Inflammatory macrophage treated with lipopolysaccharide for 4 hours (primary cell): ENCODE measurements at regions not wholly inside any gene's neighbourhood (a gene's known extent, or its start where the extent isn't known, plus 50 kb on each side); places are given as distances from the start of the nearest gene placed in this dataset.
"Not testable (repeated sequence)": the region's sequence is repeated elsewhere in the genome, so short reads cannot be mapped to it uniquely, and the experiment has no call there.

ENCODE experiments used
- DNase-seq: peaks from one replicate; pipeline ENCODE4 v3.0.0-alpha.2; 2020

GRCh38 chr14:40340708-40341107 lies 908.5 kb upstream of the FBXO33 start:
- DNase-seq = no peak

DNA sequence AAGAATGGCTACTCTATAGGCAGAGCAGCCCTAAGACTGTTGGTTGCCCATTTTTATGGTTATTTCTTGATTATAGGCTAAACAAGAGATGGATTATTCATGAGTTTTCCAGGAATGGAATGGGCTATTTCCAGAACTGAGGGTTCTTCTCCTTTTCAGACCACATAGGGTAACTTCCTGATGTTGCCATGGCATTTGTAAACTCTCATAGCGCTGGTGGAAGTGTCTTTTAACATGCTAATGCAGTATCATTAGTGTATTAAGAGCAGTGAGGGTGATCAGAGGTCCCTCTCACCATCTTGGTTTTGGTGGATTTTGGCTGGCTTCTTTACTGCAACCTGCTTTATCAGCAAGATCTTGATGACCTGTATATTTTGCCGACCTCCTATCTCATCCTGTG lies 904.6 kb upstream of the FBXO33 start:
- no peak for DNase-seq

DNA sequence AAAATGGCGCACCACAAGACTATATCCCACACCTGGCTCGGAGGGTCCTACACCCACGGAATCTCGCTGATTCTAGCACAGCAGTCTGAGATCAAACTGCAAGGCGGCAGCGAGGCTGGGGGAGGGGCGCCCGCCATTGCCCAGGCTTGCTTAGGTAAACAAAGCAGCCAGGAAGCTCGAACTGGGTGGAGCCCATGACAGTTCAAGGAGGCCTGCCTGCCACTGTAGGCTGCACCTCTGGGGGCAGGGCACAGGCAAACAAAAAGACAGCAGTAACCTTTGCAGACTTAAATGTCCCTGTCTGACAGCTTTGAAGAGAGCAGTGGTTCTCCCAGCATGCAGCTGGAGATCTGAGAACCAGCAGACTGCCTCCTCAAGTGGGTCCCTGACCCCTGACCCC lies 894.3 kb upstream of the FBXO33 start:
- DNase-seq = not testable (repeated sequence)

DNA sequence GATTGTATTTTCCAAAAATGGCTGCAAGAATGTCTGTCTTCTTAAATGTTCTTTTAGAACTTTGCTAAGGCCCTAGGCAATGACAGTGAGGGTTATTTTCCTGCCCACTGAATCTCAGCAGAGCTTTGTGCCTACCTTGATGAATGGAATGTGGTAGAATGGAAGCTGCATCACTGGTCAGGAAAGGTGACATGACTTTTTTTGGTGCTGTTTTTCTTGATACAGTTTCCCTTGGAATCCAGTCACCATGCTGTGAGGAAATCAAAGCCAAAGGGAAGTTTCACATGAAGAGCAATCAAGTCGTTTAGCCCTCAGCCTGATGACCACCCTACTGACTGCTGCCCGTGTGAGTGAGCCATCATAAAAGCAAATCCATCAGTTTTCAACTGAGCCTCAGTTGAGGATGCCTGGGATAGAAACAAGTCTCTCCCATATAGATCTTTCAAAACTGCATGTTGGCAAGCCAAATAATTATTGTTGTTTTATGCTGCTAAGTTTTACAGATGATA lies 886.0 kb upstream of the FBXO33 start:
- no peak for DNase-seq

DNA sequence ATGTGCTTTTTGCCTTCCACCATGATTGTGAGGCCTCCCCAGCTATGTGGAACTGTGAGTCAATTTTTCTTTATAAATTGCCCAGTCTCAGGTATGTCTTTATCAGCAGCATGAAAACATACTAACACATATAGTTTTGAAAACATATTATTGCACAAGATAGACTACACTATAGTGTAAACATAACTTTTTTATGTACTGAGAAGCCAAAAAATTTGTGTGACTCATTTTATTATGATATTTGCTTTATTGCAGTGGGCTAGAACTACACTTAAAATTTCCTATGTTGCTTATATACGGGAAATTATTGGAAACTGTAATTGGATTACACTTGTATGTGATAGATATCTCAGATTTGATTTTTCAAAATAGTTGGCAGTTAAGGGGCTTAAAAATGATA lies 885.5 kb upstream of the FBXO33 start:
- DNase-seq = no peak

- DNase-seq = no peak
Measured at GRCh38 chr14:40312296-40312695, 880.1 kb upstream of the FBXO33 start.

DNA sequence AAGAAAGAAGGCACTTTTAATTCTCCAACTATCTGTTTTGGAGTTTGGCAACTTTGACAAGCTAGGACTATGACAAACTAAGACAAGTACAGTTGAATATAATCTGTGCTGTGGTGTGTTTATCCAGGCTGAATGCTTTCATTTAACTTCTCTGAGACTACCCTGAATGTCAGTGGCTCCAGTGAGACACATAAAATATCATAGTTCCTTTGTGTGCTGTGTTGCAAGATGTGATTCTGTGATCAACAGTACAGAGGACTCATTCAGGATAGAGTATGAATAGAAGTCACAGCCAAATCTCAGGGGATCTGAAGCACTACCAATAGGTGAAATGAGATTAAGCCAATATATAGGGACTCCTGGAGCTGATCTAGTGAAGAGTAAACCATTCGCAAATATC lies 876.9 kb upstream of the FBXO33 start:
- no peak for DNase-seq

DNA sequence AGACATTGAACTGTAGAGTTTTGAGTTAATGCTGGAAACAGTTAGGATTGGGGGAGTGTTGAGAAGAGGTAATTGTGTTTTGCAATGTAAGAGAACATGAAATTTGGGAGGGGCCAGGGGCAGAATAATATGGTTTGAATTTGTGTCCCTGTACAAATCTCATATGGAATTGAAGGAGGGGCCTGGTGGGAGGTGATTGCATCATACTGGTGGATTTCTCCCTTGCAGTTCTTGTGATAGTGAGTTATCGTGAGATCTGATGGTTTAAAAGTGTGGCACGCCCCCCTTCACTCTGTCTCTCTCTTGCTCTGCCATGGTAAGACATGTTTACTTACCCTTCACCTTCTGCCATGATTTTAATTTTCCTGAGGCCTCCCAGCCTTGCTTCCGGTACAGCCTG lies 876.0 kb upstream of the FBXO33 start:
- DNase-seq = no peak

- DNase-seq = no peak
Measured at GRCh38 chr14:40296821-40297220, 864.6 kb upstream of the FBXO33 start.

DNA sequence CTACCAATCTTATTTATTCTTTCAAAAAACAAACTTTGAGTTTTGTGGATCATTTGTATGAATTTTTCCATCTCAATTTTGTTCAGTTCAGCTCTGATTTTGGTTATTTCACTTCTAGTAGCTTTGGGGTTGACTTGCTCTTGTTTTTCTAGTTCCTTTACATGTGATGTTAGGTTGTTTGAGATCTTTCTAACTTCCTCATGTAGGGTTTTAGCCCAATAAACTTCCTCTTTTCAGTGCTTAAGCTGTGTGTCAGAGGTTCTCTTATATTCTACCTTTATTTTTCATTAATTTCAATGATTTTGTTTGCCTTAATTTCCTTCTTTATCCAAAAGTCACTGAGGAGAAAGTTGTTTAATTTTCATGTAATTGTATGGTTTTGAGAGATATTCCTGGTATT lies 860.4 kb upstream of the FBXO33 start:
- DNase-seq = no peak

DNA sequence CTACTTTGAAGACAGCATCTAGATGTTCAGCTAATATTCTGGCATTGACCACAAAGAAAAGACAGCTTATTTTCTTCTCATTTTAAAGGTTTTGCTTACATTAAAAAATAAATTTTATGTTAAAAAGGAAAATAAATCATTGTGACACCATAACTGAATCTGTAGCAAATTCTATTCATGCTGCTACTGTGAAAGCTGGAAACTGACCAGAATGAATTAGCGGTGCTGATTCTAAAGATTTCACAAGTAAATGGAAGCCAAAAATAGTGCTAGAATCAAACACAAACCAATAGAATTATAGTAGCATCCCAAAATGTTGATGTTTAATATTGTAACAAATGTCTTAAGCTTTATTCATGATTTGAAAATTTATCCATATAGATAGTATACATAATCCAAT lies 850.0 kb upstream of the FBXO33 start:
- DNase-seq = no peak

DNA sequence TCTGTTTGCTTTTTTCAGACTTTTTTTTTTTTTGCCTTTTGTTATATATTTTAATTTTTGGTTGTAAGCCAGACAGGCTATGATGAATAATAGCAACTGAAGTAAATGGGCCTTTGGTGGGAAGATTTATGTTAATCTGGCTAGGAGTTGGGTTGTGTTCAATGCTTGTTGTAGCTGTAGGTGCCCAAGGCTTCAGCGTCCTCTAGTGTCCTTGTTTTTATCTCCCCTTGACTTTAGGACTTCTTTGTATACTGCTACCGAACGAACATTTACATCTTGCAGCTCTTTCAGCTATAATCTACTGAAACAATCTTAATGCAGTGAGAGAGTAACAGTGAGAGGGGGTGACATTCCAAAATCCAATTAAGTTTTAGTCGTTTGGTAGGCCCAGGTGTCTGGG lies 848.4 kb upstream of the FBXO33 start:
- no peak for DNase-seq

GRCh38 chr14:40273417-40273816 lies 841.2 kb upstream of the FBXO33 start:
- DNase-seq = no peak

- no peak for DNase-seq
Measured at GRCh38 chr14:40271480-40271879, 839.2 kb upstream of the FBXO33 start.

DNA sequence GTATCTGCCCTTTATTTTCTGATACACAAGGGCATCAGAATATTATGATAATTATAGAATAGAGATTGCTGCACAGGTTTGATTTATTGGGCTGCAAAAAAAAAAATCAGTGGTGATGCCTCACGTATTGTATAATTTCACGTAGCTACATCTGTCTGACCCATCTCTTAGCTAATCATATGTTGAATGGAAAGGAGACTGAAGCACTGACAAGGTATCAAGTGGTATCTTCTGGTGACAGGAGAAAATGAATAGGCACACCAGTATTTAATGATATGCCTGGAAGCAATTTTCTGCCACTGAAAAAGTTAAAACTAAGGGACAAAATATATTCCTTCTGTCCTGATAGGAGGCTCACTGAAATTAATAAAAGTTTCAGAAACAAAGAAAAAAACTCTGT lies 837.2 kb upstream of the FBXO33 start:
- no peak for DNase-seq

DNA sequence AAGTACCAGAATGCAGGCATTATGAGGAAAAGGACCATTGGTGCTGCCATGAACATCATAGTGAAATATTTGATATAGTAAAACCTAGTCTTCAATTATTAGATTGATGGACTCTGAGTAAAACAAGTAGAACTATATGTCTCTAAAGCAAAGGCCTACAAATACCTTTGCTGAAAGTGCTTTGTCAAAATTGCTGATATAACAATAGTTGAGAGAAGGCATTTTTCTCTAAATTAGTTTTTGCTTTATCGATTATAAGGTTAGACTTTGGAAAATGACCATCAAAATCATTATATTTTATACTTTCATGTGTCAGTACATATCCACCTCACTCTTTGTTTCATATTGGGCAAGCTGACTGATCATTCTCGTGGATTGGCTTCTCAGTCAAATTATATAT lies 836.0 kb upstream of the FBXO33 start:
- no peak for DNase-seq

- DNase-seq = no peak
Measured at GRCh38 chr14:40265096-40265495, 832.9 kb upstream of the FBXO33 start.

DNA sequence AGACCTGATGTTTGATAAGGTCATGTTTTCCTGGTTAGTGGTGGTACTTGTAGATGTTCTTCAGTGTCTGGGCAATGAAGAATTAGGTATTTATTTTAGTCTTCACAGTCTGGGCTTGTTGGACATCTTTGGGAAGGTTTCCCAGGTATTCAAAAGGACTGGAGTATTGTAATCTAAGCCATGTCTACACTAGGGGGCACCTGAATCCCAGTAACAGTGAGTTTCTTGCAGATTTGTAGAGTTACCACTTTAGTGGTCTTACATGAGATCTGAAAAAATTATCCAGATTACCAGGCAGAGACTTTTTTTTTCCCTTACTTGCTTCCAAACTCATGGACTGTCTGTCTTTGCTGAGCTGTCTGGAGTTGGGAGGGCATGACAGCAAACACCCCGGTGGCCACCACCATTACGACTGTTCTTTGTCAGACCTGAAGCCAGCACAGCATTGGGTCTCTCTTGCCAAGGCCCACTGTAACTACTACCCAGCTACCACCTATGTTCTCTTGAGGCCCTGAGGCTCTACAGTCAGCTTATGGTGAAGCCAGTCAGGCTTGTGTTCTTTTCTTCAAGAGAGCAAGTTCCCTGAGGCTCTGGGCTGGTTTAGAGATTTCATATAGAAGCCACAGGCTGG lies 820.7 kb upstream of the FBXO33 start:
- DNase-seq = no peak

DNA sequence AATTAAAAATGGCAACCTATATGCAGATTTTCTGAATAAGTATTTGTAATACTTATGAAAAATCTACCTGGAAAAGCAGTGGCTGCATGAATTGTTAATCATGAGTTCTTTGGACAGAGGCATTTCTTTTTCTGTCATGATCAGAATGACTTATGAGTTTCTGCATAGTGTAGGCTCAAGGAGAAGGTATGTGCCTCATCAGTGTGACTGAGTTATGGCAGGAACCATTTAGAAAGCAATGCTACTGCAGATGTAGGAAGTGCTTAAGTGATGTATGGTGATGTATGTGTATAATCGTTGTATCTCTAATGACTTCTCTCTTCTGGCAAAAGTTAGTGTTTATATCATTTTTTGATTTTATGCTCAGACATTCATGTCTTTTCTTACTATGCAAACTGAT lies 816.4 kb upstream of the FBXO33 start:
- DNase-seq = no peak

DNA sequence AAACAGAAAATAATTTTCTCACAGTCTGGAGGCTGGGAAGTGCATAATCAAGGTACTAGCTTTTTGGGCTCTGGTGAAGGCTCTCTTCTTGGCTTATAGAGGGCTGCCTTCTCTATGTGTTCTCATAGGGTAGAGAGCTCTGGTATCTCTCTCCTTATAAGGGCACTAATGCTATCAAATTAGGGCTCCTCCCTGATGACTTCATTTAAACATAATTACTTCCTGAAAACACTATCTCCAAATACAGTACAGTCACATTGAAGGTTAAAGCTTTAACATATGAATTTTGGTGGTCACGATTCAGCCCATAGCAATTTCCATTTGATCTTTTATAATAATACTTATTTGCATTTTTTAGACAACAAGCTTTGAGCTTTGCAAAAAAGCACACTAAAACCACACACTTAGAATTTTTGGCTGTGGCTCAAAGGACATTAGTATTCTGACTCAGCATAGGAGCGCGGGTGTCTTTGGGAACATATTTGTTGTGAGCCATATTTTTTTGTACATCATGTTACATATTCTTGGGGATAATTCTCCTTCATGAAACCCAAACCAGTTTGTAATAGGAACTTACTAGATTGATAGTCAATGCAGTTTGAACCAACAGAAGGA lies 808.1 kb upstream of the FBXO33 start:
- DNase-seq = no peak

GRCh38 chr14:40232302-40232701 lies 800.1 kb upstream of the FBXO33 start:
- DNase-seq = no peak

DNA sequence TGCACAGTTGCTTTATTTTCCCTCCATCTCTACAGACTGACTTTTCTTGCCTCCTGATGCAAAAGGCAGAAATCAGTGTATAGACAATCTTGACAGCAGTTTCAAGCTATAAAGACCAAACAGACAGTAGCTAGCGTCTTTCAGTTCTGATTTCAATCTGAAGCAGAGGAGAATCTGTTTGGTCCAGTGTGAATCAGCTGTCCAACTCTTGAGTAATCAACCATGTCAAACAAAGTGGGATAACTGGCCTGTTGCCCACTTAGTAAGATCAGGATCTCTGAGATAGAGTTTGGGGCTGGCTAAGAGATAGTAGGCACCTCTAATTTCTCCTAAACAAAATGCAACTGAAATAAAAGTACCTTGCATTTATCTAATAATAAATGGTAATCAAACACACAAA lies 797.4 kb upstream of the FBXO33 start:
- DNase-seq = no peak

GRCh38 chr14:40222996-40223395 lies 790.8 kb upstream of the FBXO33 start:
- no peak for DNase-seq

GRCh38 chr14:40221428-40221827 lies 789.2 kb upstream of the FBXO33 start:
- no peak for DNase-seq

- no peak for DNase-seq
Measured at GRCh38 chr14:40219032-40219431, 786.8 kb upstream of the FBXO33 start.
